Mesodermal cell (in vitro differentiated cells): ENCODE measurements at regions not wholly inside any gene's neighbourhood (a gene's known extent, or its start where the extent isn't known, plus 50 kb on each side); places are given as distances from the start of the nearest gene placed in this dataset.

Experiments
- H3K27ac ChIP-seq: 2 replicates; pipeline ENCODE4 v1.7.0; 2013; ENCODE audit warnings: mild to moderate bottlenecking, low read depth, low read length, moderate library complexity; ENCODE audit not compliant: severe bottlenecking
- H3K36me3 ChIP-seq: 2 replicates; pipeline ENCODE4 v1.7.1; 2013; ENCODE audit warnings: mild to moderate bottlenecking, low read length, moderate library complexity; ENCODE audit not compliant: control insufficient read depth, insufficient read depth
- H3K4me1 ChIP-seq: one replicate; pipeline ENCODE4 v1.7.1; 2013; ENCODE audit warnings: mild to moderate bottlenecking, low read length; ENCODE audit not compliant: insufficient read depth, control insufficient read depth, poor library complexity, severe bottlenecking
- H3K4me3 ChIP-seq: 2 replicates; pipeline ENCODE4 v1.7.0; 2013; ENCODE audit warnings: low read length, control low read depth, mild to moderate bottlenecking; ENCODE audit not compliant: insufficient read depth, poor library complexity, severe bottlenecking; ENCODE audit errors: extremely low read depth
- H3K9me3 ChIP-seq: 2 replicates; pipeline ENCODE4 v1.7.1; 2013; ENCODE audit warnings: mild to moderate bottlenecking, low read length, moderate library complexity; ENCODE audit not compliant: control insufficient read depth
- whole genome bisulfite sequencing, 2 experiments: methylation state at CpG; one replicate each; pipeline ENCODE4 v1.1.5; 2013; ENCODE audit warnings: missing lambda C conversion rate in 2 of 2; ENCODE audit not compliant: insufficient coverage in 2 of 2; 5-methylcytosine and 5-hydroxymethylcytosine counted together

DNA sequence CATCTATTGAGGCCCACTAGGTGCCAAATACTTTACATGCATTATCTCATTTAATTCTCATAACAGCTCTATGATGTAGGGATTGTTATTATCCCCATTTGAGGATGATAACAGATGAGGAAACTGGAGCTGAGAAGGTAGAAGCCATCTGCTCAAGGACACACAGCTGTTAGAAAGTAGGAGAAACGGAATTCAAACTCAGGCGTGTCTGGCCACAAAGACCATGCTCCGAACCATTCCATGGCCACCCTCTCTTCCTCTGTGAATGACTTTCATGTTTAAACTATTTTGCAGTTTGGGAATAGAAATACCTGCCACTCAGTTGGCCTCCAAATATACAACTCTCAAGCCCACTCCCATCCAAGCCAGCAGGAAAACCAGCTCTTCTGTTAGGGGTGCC lies 87.6 kb upstream of the ANKRD55 start:
- no peak overlapping the region for H3K27ac ChIP-seq
- H3K4me1 ChIP-seq: peaks cover 12% of the 10 kb centered on the region
- no peaks in the 10 kb centered on the region for H3K9me3 ChIP-seq
- WGBS, 2 experiments: 100% methylated on average over 3 of the region's 3 CpGs; no CpG with 5 or more reads in 1 of the 2 experiments
- H3K36me3 ChIP-seq: no peaks in the 10 kb centered on the region
- H3K4me3 ChIP-seq: no peak overlapping the region

DNA sequence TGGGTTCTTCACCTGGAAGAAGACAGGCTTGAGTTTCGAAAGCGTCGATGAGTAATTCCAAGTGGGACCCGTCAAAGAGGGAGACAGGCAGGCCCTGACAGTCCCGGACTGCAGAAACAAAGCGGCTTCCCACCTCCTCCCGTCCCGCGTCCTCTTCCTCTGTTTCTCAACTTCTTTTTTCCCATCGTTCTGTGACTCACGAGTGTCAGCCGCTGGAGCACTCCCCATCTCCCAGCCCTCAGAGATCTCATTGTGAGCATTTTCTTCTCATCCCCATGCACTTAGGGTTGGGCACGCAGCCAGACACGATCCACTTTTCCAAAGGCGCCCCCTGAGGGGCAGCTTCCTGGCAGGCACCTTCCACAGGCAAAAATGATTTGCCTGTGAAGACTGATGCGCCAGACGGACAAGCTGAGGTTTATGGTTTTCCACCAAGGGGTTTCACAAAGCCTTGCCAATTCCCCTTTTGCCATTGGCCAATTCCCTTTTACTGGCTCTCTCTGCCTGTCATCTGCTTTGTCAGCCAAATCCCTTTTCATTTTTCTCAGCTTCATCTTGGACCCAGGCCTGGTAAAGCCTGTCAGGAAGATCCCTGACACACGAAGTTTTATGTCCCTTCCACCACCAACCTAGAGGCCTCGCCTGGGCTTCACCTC lies 86.5 kb upstream of the ANKRD55 start:
- Histone ChIP-seq H3K27ac (no peak overlapping the region), H3K4me3 (no peak overlapping the region), H3K36me3 (no peaks in the 10 kb centered on the region), H3K4me1 (peaks cover 8% of the 10 kb centered on the region), H3K9me3 (no peaks in the 10 kb centered on the region)
- 89 to 93% methylated on average over 13 to 19 of the region's 19 CpGs for WGBS, 2 experiments

DNA sequence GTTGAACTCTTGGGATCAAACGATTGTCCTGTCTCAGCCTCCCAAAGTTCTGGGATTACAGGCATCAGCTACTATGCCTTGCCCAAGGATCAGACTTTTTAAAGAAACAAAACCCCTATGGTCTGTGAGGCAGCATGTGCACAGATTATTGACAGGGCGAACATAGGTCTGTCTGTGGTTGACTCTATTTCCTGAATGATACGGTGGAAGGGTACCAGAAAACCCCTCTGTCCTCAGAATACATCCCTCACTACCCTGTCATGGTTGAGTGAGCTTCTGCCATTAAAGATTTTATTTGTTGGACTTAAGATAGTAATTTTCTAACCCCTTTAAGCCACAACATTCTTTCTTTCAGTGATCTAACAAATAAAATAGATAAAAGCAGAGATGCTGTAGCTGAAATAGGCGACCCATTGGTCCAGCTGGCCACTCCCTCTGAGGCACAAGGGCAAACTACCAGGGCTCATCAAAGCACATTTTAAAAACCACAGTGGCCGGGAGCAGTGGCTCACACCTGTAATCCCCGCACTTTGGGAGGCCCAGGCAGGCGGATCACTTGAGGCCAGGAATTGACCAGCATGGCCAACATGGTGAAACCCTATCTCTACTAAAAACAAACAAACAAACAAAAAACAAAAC lies 84.9 kb upstream of the ANKRD55 start:
- 72 to 90% methylated on average over 3 of the region's 7 CpGs for WGBS, 2 experiments
- Histone ChIP-seq H3K27ac (no peak overlapping the region), H3K4me3 (no peak overlapping the region), H3K4me1 (peaks cover 8% of the 10 kb centered on the region), H3K9me3 (no peaks in the 10 kb centered on the region), H3K36me3 (no peaks in the 10 kb centered on the region)

DNA sequence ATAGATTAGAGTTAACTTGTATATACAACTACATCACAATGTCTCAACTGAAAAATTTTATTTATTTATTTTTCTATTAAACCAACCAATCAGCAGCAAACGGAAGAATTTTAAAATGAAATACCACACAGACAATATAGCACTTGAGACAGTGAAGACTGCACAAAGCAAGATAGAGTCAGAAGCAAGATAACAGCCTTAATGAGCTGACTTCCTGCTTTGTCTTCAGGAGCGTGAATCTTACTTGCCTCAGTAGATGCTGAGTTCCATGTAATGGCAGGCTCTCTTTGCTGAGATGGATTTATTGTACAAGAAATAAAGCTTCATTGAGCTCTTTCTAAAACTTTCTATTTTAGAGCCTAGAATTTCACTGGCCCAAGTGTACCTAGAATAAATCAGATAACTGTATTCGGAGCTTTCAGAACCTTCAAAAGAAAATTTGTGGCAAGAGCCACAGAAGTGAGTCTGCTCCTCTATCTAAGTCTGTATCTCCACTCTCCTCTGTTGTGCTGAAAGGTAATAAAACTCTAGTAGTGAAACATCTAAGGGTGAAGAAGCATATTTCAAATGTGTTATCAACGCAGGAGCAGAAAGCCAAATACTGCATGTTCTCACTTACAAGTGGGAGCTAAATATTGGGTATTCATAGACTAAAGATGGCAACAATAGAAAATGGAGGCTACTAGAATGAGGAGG lies 83.3 kb upstream of the ANKRD55 start:
- H3K4me1 ChIP-seq: peaks cover 8% of the 10 kb centered on the region
- no peak overlapping the region for H3K4me3 ChIP-seq
- H3K27ac ChIP-seq: no peak overlapping the region
- H3K9me3 ChIP-seq: no peaks in the 10 kb centered on the region
- WGBS, 2 experiments: 81 to 90% methylated on average over 2 of the region's 4 CpGs
- H3K36me3 ChIP-seq: no peaks in the 10 kb centered on the region

DNA sequence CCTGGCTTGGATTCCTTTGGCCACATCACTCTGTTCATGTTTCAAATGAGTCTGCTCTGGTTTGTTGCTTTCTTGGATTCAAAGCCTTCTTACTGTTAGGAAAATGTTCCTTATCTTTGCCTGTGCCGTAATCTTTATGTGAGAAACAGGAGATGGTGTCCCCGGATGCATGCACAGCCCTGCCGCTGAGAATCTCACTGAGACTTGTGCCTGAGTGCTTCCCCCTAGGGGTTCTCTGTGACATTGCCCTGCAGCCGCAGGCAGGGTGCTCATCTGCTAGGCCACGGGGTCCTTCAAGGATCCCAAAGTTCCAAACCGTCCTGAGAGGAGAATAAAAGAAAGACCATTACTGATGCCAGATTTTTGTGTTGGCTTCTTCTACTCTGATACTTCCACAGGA lies 81.4 kb upstream of the ANKRD55 start:
- Histone ChIP-seq H3K36me3 (no peaks in the 10 kb centered on the region), H3K4me3 (no peak overlapping the region), H3K27ac (no peak overlapping the region), H3K4me1 (peaks cover 8% of the 10 kb centered on the region), H3K9me3 (no peaks in the 10 kb centered on the region)
- 62 to 71% methylated on average over 3 to 6 of the region's 6 CpGs for WGBS, 2 experiments

DNA sequence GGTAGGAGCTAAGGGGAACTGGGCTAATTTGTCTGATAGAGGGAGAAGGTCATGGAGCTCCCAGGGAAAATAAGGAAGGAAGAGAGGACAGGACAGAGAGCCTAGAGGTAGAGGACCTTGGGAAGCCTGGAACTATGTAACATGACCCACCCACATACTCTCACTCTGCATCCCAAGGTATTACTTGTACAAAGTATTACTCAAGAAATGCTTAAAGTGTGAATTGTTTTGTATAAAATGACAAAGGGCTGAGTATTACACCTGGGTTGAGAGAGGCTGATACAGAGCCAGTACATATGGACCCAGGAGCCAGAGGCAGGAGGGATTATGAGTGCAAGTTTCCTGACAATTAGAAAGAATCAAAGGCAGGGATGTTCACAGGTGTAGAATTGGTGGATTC lies 80.5 kb upstream of the ANKRD55 start:
- H3K4me3 ChIP-seq: no peak overlapping the region
- no peak overlapping the region for H3K27ac ChIP-seq
- H3K36me3 ChIP-seq: no peaks in the 10 kb centered on the region
- no peaks in the 10 kb centered on the region for H3K9me3 ChIP-seq
- H3K4me1 ChIP-seq: peaks cover 8% of the 10 kb centered on the region

DNA sequence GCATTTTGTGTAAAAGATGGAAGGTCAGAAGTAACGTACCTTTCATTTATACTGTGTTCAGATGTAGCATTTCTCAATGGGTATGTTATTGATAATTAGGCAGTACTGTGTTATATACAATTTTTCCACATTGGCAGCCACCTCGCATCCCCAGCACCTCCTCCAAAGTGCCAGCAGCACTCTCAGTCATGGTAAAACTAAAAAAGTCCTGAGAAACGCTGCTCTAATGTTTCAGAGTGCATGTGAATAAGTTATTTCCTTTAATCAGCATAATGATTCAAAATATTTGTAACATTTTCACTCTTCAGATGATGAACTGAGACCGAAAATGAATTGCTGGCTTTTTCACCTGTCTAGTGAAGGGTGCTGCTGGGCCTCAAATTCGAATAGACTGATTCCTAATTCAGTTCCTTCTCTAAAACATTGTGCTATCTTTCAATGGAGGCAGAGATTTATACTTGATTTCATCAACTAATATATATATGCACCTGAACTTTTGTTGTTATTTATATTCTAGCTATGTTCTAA lies 79.9 kb upstream of the ANKRD55 start:
- WGBS, 2 experiments: no CpG with 5 or more reads among the region's 5 CpGs
- Histone ChIP-seq H3K36me3 (no peaks in the 10 kb centered on the region), H3K27ac (no peak overlapping the region), H3K9me3 (no peaks in the 10 kb centered on the region), H3K4me3 (no peak overlapping the region), H3K4me1 (peaks cover 5% of the 10 kb centered on the region)

DNA sequence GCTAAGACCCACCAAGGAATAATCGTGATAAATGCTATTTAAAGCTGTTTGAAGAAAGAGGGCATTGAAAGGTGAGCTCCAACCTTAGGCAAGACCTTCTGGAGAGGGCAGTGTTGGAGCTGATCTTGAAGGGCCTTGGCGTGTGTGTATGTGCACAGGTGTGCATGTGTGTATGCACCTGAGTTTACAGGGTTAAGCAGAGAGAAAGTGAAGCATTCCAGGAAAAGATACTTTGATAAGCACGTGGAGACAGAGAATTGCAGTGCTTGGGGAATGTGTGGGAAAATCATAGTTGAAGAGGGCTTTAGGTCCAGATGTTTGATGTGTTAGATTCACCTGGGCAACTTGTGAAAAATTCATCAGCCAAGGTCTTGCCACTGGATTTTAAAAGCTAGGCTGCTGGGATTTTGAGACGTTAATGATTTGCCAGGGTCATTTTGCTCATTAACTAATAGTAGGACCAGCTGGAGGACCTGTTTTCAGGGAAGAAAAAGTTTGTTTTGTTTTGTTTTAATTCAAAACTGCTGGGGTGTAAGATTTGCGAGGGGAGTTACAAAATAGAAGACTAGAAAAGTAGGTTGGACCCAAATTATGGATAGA lies 78.3 kb upstream of the ANKRD55 start:
- no peaks in the 10 kb centered on the region for H3K36me3 ChIP-seq
- H3K9me3 ChIP-seq: no peaks in the 10 kb centered on the region
- peaks cover 6% of the 10 kb centered on the region for H3K4me1 ChIP-seq
- H3K4me3 ChIP-seq: no peak overlapping the region
- 69 to 70% methylated on average over 5 of the region's 5 CpGs for WGBS, 2 experiments
- no peak overlapping the region for H3K27ac ChIP-seq

DNA sequence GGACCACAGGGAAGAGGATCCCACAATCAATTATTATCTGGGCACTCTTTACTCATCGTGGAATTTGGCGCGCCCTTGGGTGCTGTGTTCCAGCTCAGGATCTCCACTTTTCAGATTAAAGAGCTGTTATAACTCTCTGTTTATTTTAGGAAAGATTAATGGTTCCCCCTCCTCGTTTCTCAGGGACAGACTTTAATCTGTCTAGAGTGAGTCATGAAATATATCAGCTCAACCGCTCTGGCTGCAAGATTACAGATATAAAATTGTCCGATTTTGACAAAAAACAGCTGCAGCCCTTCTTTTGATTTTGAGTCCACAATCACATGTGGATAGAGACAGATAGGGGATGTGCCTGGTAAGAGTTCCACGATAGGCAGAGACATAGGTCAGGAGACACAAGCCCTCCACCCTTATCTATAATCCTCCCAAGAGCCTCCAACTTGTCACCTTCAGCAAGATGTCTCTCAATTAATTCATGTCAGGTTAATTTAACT lies 77.6 kb upstream of the ANKRD55 start:
- no peak overlapping the region for H3K27ac ChIP-seq
- WGBS, 2 experiments: 84 to 94% methylated on average over 3 to 6 of the region's 7 CpGs
- peaks cover 5% of the 10 kb centered on the region for H3K9me3 ChIP-seq
- peaks cover 6% of the 10 kb centered on the region for H3K4me1 ChIP-seq
- H3K4me3 ChIP-seq: no peak overlapping the region
- H3K36me3 ChIP-seq: no peaks in the 10 kb centered on the region

DNA sequence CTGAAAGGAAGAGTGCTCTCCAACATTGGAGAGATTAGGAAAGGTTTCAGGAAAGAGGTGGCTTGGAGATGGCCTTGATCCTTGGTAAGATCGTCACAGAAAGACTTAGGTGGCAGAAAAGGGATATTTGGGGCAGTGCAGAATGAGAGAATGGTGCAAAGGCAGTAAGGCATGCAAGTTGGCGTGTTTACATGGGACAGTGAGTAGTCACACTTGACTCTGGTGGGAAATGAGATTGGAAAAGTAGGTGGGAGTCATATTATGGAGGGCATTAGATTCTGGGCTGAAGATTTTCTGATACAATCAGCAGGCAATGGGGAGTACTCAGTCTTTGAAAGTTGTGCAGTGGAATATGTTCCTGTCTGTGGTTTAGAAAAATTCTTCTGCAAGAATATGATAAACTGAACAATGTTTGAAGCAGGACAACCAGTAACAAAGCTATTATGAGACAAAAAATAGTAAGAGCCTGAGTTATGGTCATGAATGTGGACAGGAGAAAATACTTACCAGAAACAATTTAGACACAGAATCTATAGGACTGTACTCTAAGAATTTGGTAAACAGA lies 76.2 kb upstream of the ANKRD55 start:
- 100% methylated on average over 1 to 2 of the region's 2 CpGs for WGBS, 2 experiments

More for the DNA sequence above, 76.2 kb upstream of the ANKRD55 start:
- Histone ChIP-seq H3K4me3 (no peak overlapping the region), H3K4me1 (peaks cover 6% of the 10 kb centered on the region), H3K36me3 (no peaks in the 10 kb centered on the region), H3K9me3 (peaks cover 5% of the 10 kb centered on the region), H3K27ac (no peak overlapping the region)
